ENCODE measurements at regions not wholly inside any gene's neighbourhood (a gene's known extent, or its start where the extent isn't known, plus 50 kb on each side); places are given as distances from the start of the nearest gene placed in this dataset.

DNA sequence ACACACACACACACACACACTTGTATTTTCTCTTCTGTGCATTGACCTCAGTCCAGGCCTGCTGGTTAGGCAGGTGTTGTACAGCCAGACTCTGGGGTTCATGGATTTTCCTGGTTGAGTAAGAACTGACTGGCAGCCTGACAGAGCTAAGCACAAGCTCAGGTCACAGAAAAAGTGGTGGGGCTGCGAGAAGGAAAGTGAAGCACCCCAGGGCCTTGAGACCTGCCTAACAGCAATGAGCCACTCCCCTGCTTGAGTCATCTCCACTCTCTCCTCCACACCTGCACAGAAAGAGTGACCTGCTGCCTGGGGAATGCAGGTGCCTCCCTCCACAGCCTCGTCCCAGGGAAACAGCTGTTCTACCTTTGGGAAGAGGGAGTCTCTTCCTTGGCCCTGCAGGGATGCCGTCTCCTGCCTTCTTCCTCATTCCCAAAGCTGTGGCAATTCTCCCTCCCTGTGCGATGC lies 91.4 kb upstream of the LGALSL start:
- TF ChIP-seq, protein P1, sequence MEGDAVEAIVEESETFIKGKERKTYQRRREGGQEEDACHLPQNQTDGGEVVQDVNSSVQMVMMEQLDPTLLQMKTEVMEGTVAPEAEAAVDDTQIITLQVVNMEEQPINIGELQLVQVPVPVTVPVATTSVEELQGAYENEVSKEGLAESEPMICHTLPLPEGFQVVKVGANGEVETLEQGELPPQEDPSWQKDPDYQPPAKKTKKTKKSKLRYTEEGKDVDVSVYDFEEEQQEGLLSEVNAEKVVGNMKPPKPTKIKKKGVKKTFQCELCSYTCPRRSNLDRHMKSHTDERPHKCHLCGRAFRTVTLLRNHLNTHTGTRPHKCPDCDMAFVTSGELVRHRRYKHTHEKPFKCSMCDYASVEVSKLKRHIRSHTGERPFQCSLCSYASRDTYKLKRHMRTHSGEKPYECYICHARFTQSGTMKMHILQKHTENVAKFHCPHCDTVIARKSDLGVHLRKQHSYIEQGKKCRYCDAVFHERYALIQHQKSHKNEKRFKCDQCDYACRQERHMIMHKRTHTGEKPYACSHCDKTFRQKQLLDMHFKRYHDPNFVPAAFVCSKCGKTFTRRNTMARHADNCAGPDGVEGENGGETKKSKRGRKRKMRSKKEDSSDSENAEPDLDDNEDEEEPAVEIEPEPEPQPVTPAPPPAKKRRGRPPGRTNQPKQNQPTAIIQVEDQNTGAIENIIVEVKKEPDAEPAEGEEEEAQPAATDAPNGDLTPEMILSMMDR (IDR thresholded peaks at IDR 0.05), result no peak
- TF ChIP-seq POLR2AphosphoS5 (IDR thresholded peaks at IDR 0.05; ENCODE audit: insufficient read depth in 1 of 2, low read depth in 1 of 2) (peak; percentile 32 to 61), POLR2A (IDR thresholded peaks at IDR 0.05) (no peak)
